ENCODE measurements at regions not wholly inside any gene's neighbourhood (a gene's known extent, or its start where the extent isn't known, plus 50 kb on each side); places are given as distances from the start of the nearest gene placed in this dataset.

GRCh38 chr13:103436057-103436654, 369.9 kb upstream of the SLC10A2 start:
- no peak for TF ChIP-seq POLR2A (IDR thresholded peaks at IDR 0.05; ENCODE audit: low read depth)
- TF ChIP-seq CTCF (IDR thresholded peaks at IDR 0.05): no peak
- TF ChIP-seq EP300 (IDR thresholded peaks at IDR 0.05): no peak

Measured in esophagus muscularis mucosa (tissue), 4 donors.